ENCODE measurements at regions not wholly inside any gene's neighbourhood (a gene's known extent, or its start where the extent isn't known, plus 50 kb on each side); places are given as distances from the start of the nearest gene placed in this dataset.

- no peaks in the 10 kb centered on the region for H3K9me3 Mint-ChIP-seq
- H3K36me3 Mint-ChIP-seq (ENCODE audit: low read depth) = no peaks in the 10 kb centered on the region
- H3K4me3 Mint-ChIP-seq = no peak overlapping the region
- H3K4me1 Mint-ChIP-seq (ENCODE audit: low read depth) = no peaks in the 10 kb centered on the region
- peaks cover 32% of the 10 kb centered on the region for H3K27me3 Mint-ChIP-seq
- no peak overlapping the region for H3K27ac Mint-ChIP-seq
Measured at GRCh38 chr2:20107776-20108175, 56.3 kb upstream of the LAPTM4A start.

GRCh38 chr2:20107352-20107751, 55.9 kb upstream of the LAPTM4A start:
- H3K27me3 Mint-ChIP-seq = peaks cover 36% of the 10 kb centered on the region
- H3K36me3 Mint-ChIP-seq (ENCODE audit: low read depth) = no peaks in the 10 kb centered on the region
- no peaks in the 10 kb centered on the region for H3K4me1 Mint-ChIP-seq (ENCODE audit: low read depth)
- no peak overlapping the region for H3K27ac Mint-ChIP-seq
- H3K4me3 Mint-ChIP-seq = no peak overlapping the region
- H3K9me3 Mint-ChIP-seq = no peaks in the 10 kb centered on the region

- Mint-ChIP-seq H3K9me3 (no peaks in the 10 kb centered on the region), H3K36me3 (ENCODE audit: low read depth) (no peaks in the 10 kb centered on the region), H3K4me1 (ENCODE audit: low read depth) (no peaks in the 10 kb centered on the region), H3K27ac (no peak overlapping the region), H3K4me3 (peak overlapping the region; percentile 27), H3K27me3 (peaks cover 42% of the 10 kb centered on the region)
Measured at GRCh38 chr2:20106746-20107145, 55.3 kb upstream of the LAPTM4A start.

- no peak overlapping the region for H3K4me3 Mint-ChIP-seq
- H3K27me3 Mint-ChIP-seq = peaks cover 39% of the 10 kb centered on the region
- H3K4me1 Mint-ChIP-seq (ENCODE audit: low read depth) = no peaks in the 10 kb centered on the region
- no peaks in the 10 kb centered on the region for H3K9me3 Mint-ChIP-seq
- no peak overlapping the region for H3K27ac Mint-ChIP-seq
- H3K36me3 Mint-ChIP-seq (ENCODE audit: low read depth) = no peaks in the 10 kb centered on the region
Measured at GRCh38 chr2:20104900-20105545, 53.6 kb upstream of the LAPTM4A start.

GRCh38 chr2:20103530-20103929, 52.1 kb upstream of the LAPTM4A start:
- Mint-ChIP-seq H3K27ac (no peak overlapping the region), H3K36me3 (ENCODE audit: low read depth) (no peaks in the 10 kb centered on the region), H3K9me3 (no peaks in the 10 kb centered on the region), H3K4me3 (no peak overlapping the region), H3K4me1 (ENCODE audit: low read depth) (no peaks in the 10 kb centered on the region), H3K27me3 (peaks cover 31% of the 10 kb centered on the region)

All from stimulated activated naive CD8-positive, alpha-beta T cell treated with anti-CD3 and anti-CD28 coated beads, Interleukin-15, Interleukin-2, amounts not matched to agents 100 ng/mL and 50 ng/mL, for 24 hours (primary cell).